ENCODE measurements at regions not wholly inside any gene's neighbourhood (a gene's known extent, or its start where the extent isn't known, plus 50 kb on each side); places are given as distances from the start of the nearest gene placed in this dataset.

DNA sequence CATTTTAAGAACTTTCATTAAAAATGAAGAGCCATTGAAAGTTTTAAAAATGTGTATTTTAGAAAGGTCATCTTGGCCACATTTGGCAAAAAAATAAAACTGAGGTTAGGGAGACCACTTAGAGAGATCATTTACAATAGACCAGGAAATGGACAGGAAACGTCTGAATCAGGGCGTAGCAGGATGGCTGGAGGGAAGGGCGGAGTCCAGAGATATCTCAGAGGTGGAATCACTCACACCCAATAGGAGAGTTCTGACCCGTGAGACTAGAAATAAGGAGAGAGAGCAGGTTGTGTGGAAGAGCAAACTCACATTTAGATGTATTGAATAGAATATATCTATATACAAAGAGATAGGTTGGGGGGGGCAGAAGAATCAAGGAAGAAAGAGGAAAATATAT, 373.4 kb downstream of the METTL4 start:
- Histone ChIP-seq H3K36me3 (ENCODE audit: control insufficient read depth in 2 of 3, insufficient read depth in 3 of 3, low read length in 3 of 3) (no peaks in the 10 kb centered on the region), H3K9me3 (ENCODE audit: control insufficient read depth in 2 of 3, insufficient read depth in 1 of 3, low read length in 3 of 3) (no peaks in the 10 kb centered on the region), H3K27me3 (ENCODE audit: control insufficient read depth, insufficient read depth, low read length) (no peaks in the 10 kb centered on the region), H3K4me3 (ENCODE audit: low read length in 3 of 3) (no peak overlapping the region), H3K27ac (ENCODE audit: low read depth in 2 of 2, low read length in 2 of 2) (no peak overlapping the region), H3K4me1 (ENCODE audit: control insufficient read depth in 2 of 3, insufficient read depth in 2 of 3, low read depth in 1 of 3, low read length in 3 of 3) (no peaks in the 10 kb centered on the region), H3K9ac (ENCODE audit: low read length in 3 of 3) (no peak overlapping the region)
- FAIRE-seq (no peak), DNase-seq (peak in 1 of 5 donors; percentile 12)
- intact Hi-C loops (cut with DNase I), result no loop called here
- no peak for TF ChIP-seq CTCF (IDR thresholded peaks at IDR 0.05; ENCODE audit: borderline replicate concordance, extremely low read depth, insufficient read depth)

- FAIRE-seq (no peak), DNase-seq (no peak)
- no peak overlapping the region for H3K27ac ChIP-seq (ENCODE audit: low read depth in 2 of 2, low read length in 2 of 2)
- no peaks in the 10 kb centered on the region for H3K27me3 ChIP-seq (ENCODE audit: control insufficient read depth, insufficient read depth, low read length)
- no peaks in the 10 kb centered on the region for H3K36me3 ChIP-seq (ENCODE audit: control insufficient read depth in 2 of 3, insufficient read depth in 3 of 3, low read length in 3 of 3)
- intact Hi-C loops (cut with DNase I), result no loop called here
- H3K4me3 ChIP-seq (ENCODE audit: low read length in 3 of 3), result no peak overlapping the region
- no peak overlapping the region for H3K9ac ChIP-seq (ENCODE audit: low read length in 3 of 3)
- H3K4me1 ChIP-seq (ENCODE audit: control insufficient read depth in 2 of 3, insufficient read depth in 2 of 3, low read depth in 1 of 3, low read length in 3 of 3), result no peaks in the 10 kb centered on the region
- no peak for TF ChIP-seq CTCF (IDR thresholded peaks at IDR 0.05; ENCODE audit: borderline replicate concordance, extremely low read depth, insufficient read depth)
- H3K9me3 ChIP-seq (ENCODE audit: control insufficient read depth in 2 of 3, insufficient read depth in 1 of 3, low read length in 3 of 3), result no peaks in the 10 kb centered on the region
Observed at GRCh38 chr18:2199060-2199459, 372.2 kb downstream of the METTL4 start.

- DNase-seq, result peak in 1 of 5 donors; percentile 3
- intact Hi-C loops (cut with DNase I), result no loop called here
- H3K4me3 ChIP-seq (ENCODE audit: low read length in 3 of 3), result no peak overlapping the region
- no peak for TF ChIP-seq CTCF (IDR thresholded peaks at IDR 0.05; ENCODE audit: borderline replicate concordance, extremely low read depth, insufficient read depth)
- H3K27me3 ChIP-seq (ENCODE audit: control insufficient read depth, insufficient read depth, low read length), result no peaks in the 10 kb centered on the region
- no peaks in the 10 kb centered on the region for H3K9me3 ChIP-seq (ENCODE audit: control insufficient read depth in 2 of 3, insufficient read depth in 1 of 3, low read length in 3 of 3)
- no peaks in the 10 kb centered on the region for H3K36me3 ChIP-seq (ENCODE audit: control insufficient read depth in 2 of 3, insufficient read depth in 3 of 3, low read length in 3 of 3)
- H3K9ac ChIP-seq (ENCODE audit: low read length in 3 of 3), result no peak overlapping the region
- no peaks in the 10 kb centered on the region for H3K4me1 ChIP-seq (ENCODE audit: control insufficient read depth in 2 of 3, insufficient read depth in 2 of 3, low read depth in 1 of 3, low read length in 3 of 3)
- no peak overlapping the region for H3K27ac ChIP-seq (ENCODE audit: low read depth in 2 of 2, low read length in 2 of 2)
- FAIRE-seq, result no peak
Observed at GRCh38 chr18:2201036-2201600, 370.2 kb downstream of the METTL4 start.

GRCh38 chr18:2204736-2205135, 366.6 kb downstream of the METTL4 start:
- no peak for FAIRE-seq
- TF ChIP-seq CTCF (IDR thresholded peaks at IDR 0.05; ENCODE audit: borderline replicate concordance, extremely low read depth, insufficient read depth), result no peak

More at GRCh38 chr18:2204736-2205135, 366.6 kb downstream of the METTL4 start:
- H3K9ac ChIP-seq (ENCODE audit: low read length in 3 of 3), result no peak overlapping the region
- no peaks in the 10 kb centered on the region for H3K4me1 ChIP-seq (ENCODE audit: control insufficient read depth in 2 of 3, insufficient read depth in 2 of 3, low read depth in 1 of 3, low read length in 3 of 3)
- no peaks in the 10 kb centered on the region for H3K36me3 ChIP-seq (ENCODE audit: control insufficient read depth in 2 of 3, insufficient read depth in 3 of 3, low read length in 3 of 3)
- no peak overlapping the region for H3K4me3 ChIP-seq (ENCODE audit: low read length in 3 of 3)
- DNase-seq, result no peak
- H3K27me3 ChIP-seq (ENCODE audit: control insufficient read depth, insufficient read depth, low read length), result no peaks in the 10 kb centered on the region
- intact Hi-C loops (cut with DNase I), result no loop called here
- no peaks in the 10 kb centered on the region for H3K9me3 ChIP-seq (ENCODE audit: control insufficient read depth in 2 of 3, insufficient read depth in 1 of 3, low read length in 3 of 3)
- no peak overlapping the region for H3K27ac ChIP-seq (ENCODE audit: low read depth in 2 of 2, low read length in 2 of 2)

Data from kidney (tissue), 13 donors.